ENCODE measurements at regions not wholly inside any gene's neighbourhood (a gene's known extent, or its start where the extent isn't known, plus 50 kb on each side); places are given as distances from the start of the nearest gene placed in this dataset.
A peak's percentile ranks its signal among the peaks of the same experiment; 100 is the strongest.

DNA sequence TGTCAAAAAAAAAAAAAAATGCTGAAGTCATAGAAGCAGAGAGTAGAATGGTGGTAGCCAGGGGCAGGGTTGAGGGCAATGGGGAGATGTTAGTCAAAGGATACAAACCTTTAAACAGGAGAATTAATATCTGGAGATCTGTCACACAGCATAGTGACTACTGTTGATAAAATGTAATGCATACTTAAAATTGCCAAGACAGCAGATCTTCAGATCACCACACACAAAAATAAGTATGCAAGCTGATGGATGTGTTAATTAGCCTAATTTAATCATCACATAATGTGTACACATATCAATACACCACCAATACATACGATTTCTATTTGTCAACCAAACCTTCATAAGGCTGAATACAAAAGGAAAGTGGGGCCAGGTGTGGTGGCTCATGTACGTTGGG lies 83.5 kb upstream of the PHACTR3 start:
- H3K27ac ChIP-seq (ENCODE audit: low read depth, low read length) = no peak overlapping the region
- 0 out of 2 replicates have a peak, but pooled peaks cover 2% of the 10 kb centered on the region for H3K4me1 ChIP-seq (ENCODE audit: control insufficient read depth, insufficient read depth, low read length)
- H3K9ac ChIP-seq (ENCODE audit: low read length) = no peak overlapping the region
- no peaks in the 10 kb centered on the region for H3K36me3 ChIP-seq (ENCODE audit: control insufficient read depth, insufficient read depth, low read length)
- no peaks in the 10 kb centered on the region for H3K9me3 ChIP-seq (ENCODE audit: control insufficient read depth, insufficient read depth, low read depth, low read length)
- no peak overlapping the region for H3K4me3 ChIP-seq (ENCODE audit: low read depth, low read length)
- H3K27me3 ChIP-seq (ENCODE audit: control insufficient read depth, insufficient read depth, low read length) = peaks cover 22% of the 10 kb centered on the region

DNA sequence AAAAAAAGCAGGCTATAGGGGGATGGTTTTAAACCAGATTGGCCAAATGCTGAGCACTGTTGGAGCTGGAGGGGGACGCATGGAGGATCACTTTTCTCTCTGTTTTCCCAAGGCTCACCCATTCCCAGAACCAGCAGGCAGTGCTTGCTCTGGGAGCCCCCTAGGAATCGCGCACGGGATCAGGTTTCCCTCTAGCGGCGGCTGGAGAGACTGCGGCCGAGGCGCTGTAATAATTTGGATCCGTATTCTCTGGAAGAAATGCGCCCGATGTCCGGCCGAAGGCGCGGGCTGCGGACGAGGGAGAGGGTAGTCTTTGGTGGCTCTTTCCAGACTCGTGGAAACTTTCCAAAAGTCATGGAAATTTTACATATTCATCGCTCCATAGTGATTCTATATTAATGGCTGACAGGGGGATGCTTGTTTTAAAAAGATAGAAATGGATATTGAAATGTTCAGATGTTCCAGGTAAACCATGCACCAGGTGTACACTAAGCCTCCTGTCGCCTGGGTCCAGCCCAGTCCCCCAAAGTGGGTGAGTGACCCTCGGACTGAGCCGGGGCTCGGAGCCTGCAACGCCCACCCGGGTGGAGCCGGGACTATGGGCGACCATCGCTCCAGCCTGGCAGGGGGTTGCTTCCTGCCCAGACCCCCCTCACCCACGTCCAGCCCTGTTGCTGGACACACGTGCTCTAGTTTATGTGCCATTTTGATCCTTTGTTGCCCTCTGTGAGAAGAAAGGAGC lies 78.7 kb upstream of the PHACTR3 start:
- no peak overlapping the region for H3K9ac ChIP-seq (ENCODE audit: low read length)
- H3K36me3 ChIP-seq (ENCODE audit: control insufficient read depth, insufficient read depth, low read length) = no peaks in the 10 kb centered on the region
- H3K27ac ChIP-seq (ENCODE audit: low read depth, low read length) = no peak overlapping the region
- H3K4me3 ChIP-seq (ENCODE audit: low read depth, low read length) = peak overlapping the region; percentile 49
- 0 out of 2 replicates have a peak, but pooled peaks cover 4% of the 10 kb centered on the region for H3K4me1 ChIP-seq (ENCODE audit: control insufficient read depth, insufficient read depth, low read length)
- peaks cover 68% of the 10 kb centered on the region for H3K27me3 ChIP-seq (ENCODE audit: control insufficient read depth, insufficient read depth, low read length)
- H3K9me3 ChIP-seq (ENCODE audit: control insufficient read depth, insufficient read depth, low read depth, low read length) = no peaks in the 10 kb centered on the region

DNA sequence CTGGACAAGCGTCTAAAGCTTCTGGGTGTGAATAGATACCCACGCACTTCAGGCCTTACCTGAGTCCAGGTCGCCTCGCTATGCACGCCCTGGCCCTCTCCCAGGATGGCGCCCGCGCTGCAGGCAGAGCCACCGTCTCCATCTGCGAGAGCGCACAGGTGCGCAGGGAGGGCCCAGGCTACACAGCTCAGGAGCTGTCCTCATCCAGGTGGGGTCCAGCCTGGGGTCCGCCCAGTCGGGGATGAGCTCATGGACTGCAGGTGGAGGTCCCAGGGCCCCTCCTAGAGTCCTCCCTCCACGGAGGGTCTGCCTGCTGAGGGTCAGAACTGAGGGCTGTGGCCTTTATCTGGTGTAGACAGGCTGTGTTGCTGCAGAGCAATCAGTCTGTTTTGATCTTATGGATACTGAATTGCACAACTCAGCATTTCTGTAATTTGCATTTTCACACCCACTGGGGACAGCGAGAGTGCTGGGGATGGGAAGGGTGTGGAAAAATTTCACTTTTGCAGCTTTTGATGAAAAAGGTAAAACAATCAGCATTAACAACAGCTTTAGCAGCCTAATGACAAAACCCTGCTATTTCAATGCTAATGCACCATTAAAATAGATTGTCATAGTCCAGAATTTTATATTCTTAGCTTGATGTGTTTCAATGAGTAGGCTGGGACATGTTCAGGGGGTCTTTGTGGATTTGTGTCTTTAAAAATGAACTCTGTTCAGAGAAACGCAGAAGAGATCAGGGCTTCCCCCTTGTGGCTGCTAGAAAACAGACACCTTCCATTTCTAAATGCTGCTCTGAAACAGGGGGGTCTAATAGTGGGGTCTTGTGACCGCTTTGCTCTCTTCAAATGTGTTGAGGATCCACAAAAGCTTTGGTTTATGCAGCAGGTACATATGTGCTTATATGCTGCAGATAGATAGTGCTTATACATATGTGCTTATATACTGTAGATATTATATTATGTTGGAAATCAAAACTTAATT lies 77.8 kb upstream of the PHACTR3 start:
- H3K36me3 ChIP-seq (ENCODE audit: control insufficient read depth, insufficient read depth, low read length) = no peaks in the 10 kb centered on the region
- H3K27me3 ChIP-seq (ENCODE audit: control insufficient read depth, insufficient read depth, low read length) = peaks cover 73% of the 10 kb centered on the region
- H3K27ac ChIP-seq (ENCODE audit: low read depth, low read length) = no peak overlapping the region
- peak overlapping the region; percentile 49 for H3K4me3 ChIP-seq (ENCODE audit: low read depth, low read length)
- 0 out of 2 replicates have a peak, but pooled peaks cover 4% of the 10 kb centered on the region for H3K4me1 ChIP-seq (ENCODE audit: control insufficient read depth, insufficient read depth, low read length)
- no peak overlapping the region for H3K9ac ChIP-seq (ENCODE audit: low read length)
- no peaks in the 10 kb centered on the region for H3K9me3 ChIP-seq (ENCODE audit: control insufficient read depth, insufficient read depth, low read depth, low read length)

DNA sequence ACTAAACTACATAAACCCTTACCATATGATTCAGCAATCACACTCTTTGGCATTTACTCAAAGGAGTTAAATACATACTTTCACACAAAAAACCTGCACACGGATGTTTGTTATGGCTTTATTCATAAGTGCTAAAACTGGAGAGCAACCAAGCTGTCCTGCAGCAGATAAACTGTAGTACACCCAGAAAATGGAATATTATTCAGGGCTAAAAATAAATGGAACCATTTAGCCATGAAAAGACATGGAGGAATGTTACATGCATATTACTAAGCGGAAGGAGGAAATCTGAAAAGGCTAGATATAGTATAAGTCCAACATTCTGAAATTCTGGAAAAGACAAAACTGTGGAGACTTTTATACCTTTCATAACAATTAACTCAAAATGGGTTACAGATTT lies 73.6 kb upstream of the PHACTR3 start:
- no peaks in the 10 kb centered on the region for H3K36me3 ChIP-seq (ENCODE audit: control insufficient read depth, insufficient read depth, low read length)
- H3K27ac ChIP-seq (ENCODE audit: low read depth, low read length) = no peak overlapping the region
- H3K9ac ChIP-seq (ENCODE audit: low read length) = no peak overlapping the region
- no peak overlapping the region for H3K4me3 ChIP-seq (ENCODE audit: low read depth, low read length)
- H3K9me3 ChIP-seq (ENCODE audit: control insufficient read depth, insufficient read depth, low read depth, low read length) = no peaks in the 10 kb centered on the region
- 0 out of 2 replicates have a peak, but pooled peaks cover 3% of the 10 kb centered on the region for H3K4me1 ChIP-seq (ENCODE audit: control insufficient read depth, insufficient read depth, low read length)
- H3K27me3 ChIP-seq (ENCODE audit: control insufficient read depth, insufficient read depth, low read length) = peaks cover 51% of the 10 kb centered on the region

DNA sequence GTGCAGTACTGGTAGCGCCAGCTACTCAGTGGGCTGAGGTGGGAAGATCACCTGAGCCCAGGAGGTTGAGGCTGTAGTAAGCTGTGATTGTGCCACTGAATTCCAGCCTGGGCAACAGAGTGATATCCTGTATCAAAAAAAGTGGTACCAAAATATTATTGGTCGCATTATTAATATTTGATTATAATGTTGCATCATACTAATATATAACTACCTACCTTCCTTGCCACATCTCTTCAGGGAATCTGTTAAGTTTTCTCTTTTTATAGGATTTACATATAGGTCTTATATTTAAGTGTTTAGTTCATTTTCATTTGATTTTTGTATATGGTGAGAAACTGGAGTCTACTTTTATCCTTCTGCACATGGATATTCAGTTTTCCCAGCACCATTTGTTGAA lies 66.3 kb upstream of the PHACTR3 start:
- Histone ChIP-seq H3K36me3 (ENCODE audit: control insufficient read depth, insufficient read depth, low read length) (no peaks in the 10 kb centered on the region), H3K4me3 (ENCODE audit: low read depth, low read length) (no peak overlapping the region), H3K4me1 (ENCODE audit: control insufficient read depth, insufficient read depth, low read length) (no peaks in the 10 kb centered on the region), H3K27me3 (ENCODE audit: control insufficient read depth, insufficient read depth, low read length) (no peaks in the 10 kb centered on the region), H3K27ac (ENCODE audit: low read depth, low read length) (no peak overlapping the region), H3K9ac (ENCODE audit: low read length) (no peak overlapping the region), H3K9me3 (ENCODE audit: control insufficient read depth, insufficient read depth, low read depth, low read length) (peaks cover 5% of the 10 kb centered on the region)

DNA sequence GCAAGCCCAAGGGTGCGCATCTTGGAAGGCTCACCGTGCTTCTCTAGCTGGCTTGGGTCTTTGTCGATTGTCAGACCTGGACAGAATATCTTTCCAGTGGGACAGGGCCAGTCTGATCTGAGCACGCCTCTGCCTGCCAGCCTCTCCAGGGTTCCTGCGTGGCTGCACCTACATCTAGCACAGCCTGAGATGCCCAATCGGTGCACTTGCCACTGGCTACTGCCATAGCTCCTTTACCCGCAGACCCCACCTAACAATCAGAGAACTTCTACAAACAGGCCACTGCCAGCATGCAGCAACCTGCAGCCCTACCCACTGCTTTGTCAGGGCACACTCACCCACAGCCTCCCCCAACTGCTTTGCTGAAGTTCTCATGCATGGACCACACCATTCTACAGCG lies 56.7 kb upstream of the PHACTR3 start:
- Histone ChIP-seq H3K9me3 (ENCODE audit: control insufficient read depth, insufficient read depth, low read depth, low read length) (no peaks in the 10 kb centered on the region; the same call in 1 of the 2 replicates), H3K4me1 (ENCODE audit: control insufficient read depth, insufficient read depth, low read length) (no peaks in the 10 kb centered on the region), H3K27ac (ENCODE audit: low read depth, low read length) (no peak overlapping the region), H3K4me3 (ENCODE audit: low read depth, low read length) (no peak overlapping the region), H3K9ac (ENCODE audit: low read length) (no peak overlapping the region), H3K36me3 (ENCODE audit: control insufficient read depth, insufficient read depth, low read length) (no peaks in the 10 kb centered on the region), H3K27me3 (ENCODE audit: control insufficient read depth, insufficient read depth, low read length) (peaks cover 27% of the 10 kb centered on the region)

Data from HUES6 (cell line).